Astrocyte (in vitro differentiated cells and primary cell): ENCODE measurements at regions not wholly inside any gene's neighbourhood (a gene's known extent, or its start where the extent isn't known, plus 50 kb on each side); places are given as distances from the start of the nearest gene placed in this dataset.

Experiments used
- DNase-seq: peaks from one replicate; pipeline ENCODE4 v3.0.0-alpha.2; 2010; ENCODE audit warnings: low read depth
- FAIRE-seq: peaks from 2 replicates; lab custom pipeline; 2011; peaks lifted over from hg19 to GRCh38; lab: Jason Lieb, UNC
- H2AFZ ChIP-seq: 2 replicates; pipeline ENCODE4 v1.6.0; 2012; ENCODE audit warnings: low read depth, low read length, inconsistent platforms
- H3K27ac ChIP-seq: 2 replicates; pipeline ENCODE4 v1.5.1; 2011; ENCODE audit warnings: low read depth, low read length, inconsistent platforms
- H3K27me3 ChIP-seq: 2 replicates; pipeline ENCODE4 v1.6.0; 2011; ENCODE audit warnings: low read length, inconsistent platforms; ENCODE audit not compliant: insufficient read depth
- H3K36me3 ChIP-seq: 2 replicates; pipeline ENCODE4 v1.5.1; 2011; ENCODE audit warnings: low read length, inconsistent platforms; ENCODE audit not compliant: insufficient read depth
- H3K4me1 ChIP-seq: 2 replicates; pipeline ENCODE4 v1.5.1; 2011; ENCODE audit warnings: low read length, inconsistent platforms; ENCODE audit not compliant: insufficient read depth
- H3K4me2 ChIP-seq: 2 replicates; pipeline ENCODE4 v1.6.0; 2012; ENCODE audit warnings: low read length, inconsistent platforms
- H3K4me3 ChIP-seq: 2 replicates; pipeline ENCODE4 v1.5.1; 2011; ENCODE audit warnings: low read depth, mild to moderate bottlenecking, low read length, inconsistent platforms; ENCODE audit not compliant: insufficient read depth
- H3K79me2 ChIP-seq: 2 replicates; pipeline ENCODE4 v1.6.0; 2012; ENCODE audit warnings: mild to moderate bottlenecking, low read length, inconsistent platforms; ENCODE audit not compliant: insufficient read depth
- H3K9ac ChIP-seq: 2 replicates; pipeline ENCODE4 v1.6.0; 2012; ENCODE audit warnings: mild to moderate bottlenecking, low read length, inconsistent platforms
- H3K9me3 ChIP-seq: 2 replicates; pipeline ENCODE4 v1.5.1; 2012; ENCODE audit warnings: low read depth, mild to moderate bottlenecking, low read length, inconsistent platforms; ENCODE audit not compliant: insufficient read depth
- H4K20me1 ChIP-seq: 2 replicates; pipeline ENCODE4 v1.6.0; 2012; ENCODE audit warnings: low read length, inconsistent platforms; ENCODE audit not compliant: insufficient read depth
- H3K27ac Mint-ChIP-seq: one replicate; pipeline ENCODE4 v1.8.0; 2021; ENCODE audit warnings: mild to moderate bottlenecking, mixed read lengths; ENCODE audit not compliant: unreplicated experiment
- H3K27me3 Mint-ChIP-seq: one replicate; pipeline ENCODE4 v1.8.0; 2021; ENCODE audit warnings: low read depth, mixed read lengths; ENCODE audit not compliant: unreplicated experiment
- H3K36me3 Mint-ChIP-seq: one replicate; pipeline ENCODE4 v1.8.0; 2021; ENCODE audit warnings: low read depth, mixed read lengths; ENCODE audit not compliant: unreplicated experiment
- H3K4me1 Mint-ChIP-seq: one replicate; pipeline ENCODE4 v1.8.0; 2021; ENCODE audit warnings: low read depth, mixed read lengths; ENCODE audit not compliant: unreplicated experiment
- H3K4me3 Mint-ChIP-seq: one replicate; pipeline ENCODE4 v1.8.0; 2021; ENCODE audit warnings: mild to moderate bottlenecking, moderate library complexity, mixed read lengths; ENCODE audit not compliant: unreplicated experiment
- H3K9me3 Mint-ChIP-seq: one replicate; pipeline ENCODE4 v1.8.0; 2021; ENCODE audit warnings: mild to moderate bottlenecking, mixed read lengths; ENCODE audit not compliant: unreplicated experiment
- EZH2 ChIP-seq: IDR thresholded peaks from 2 replicates; pipeline ENCODE4 v1.6.1; 2012; ENCODE audit warnings: mild to moderate bottlenecking, low read length, inconsistent platforms; ENCODE audit not compliant: insufficient read depth
- TF ChIP-seq, protein P1 (sequence below): IDR thresholded peaks from 2 replicates; pipeline ENCODE4 v1.5.1; 2011; ENCODE audit warnings: low read depth, mild to moderate bottlenecking, inconsistent platforms, low read length, moderate library complexity; ENCODE audit not compliant: insufficient read depth

DNA sequence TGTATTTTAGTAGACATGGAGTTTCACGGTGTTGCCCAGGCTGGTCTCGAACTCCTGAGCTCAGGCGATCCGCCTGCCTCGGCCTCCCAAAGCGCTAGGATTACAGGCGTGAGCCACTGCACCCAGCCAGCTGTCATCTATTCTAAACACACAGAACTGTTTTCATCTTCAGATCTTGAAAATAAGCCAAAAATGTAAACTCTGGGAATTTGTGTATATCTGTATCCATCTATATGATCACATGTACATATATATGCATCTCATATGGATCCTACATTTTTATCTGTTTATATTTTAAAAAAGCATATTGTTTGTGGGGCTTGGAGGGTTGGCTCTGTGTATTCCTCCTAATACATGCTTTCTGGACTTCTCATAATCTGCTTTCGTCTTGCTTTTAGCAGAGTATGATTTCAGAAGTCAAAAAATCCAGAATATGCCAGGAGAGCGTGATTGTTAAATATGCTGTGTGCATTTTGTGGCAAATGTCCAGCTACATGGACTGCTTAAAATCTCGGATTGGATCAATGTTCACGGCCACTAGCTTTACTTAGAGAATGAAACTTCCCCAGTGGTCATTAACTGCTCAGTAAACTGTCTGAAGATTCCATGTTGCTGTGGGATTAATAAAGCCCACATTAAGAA, 274.4 kb upstream of the IRX1 start:
- Mint-ChIP-seq H3K27ac (no peak overlapping the region), H3K36me3 (no peaks in the 10 kb centered on the region), H3K27me3 (peaks cover 10% of the 10 kb centered on the region), H3K4me3 (no peak overlapping the region), H3K4me1 (peaks cover 2% of the 10 kb centered on the region), H3K9me3 (no peaks in the 10 kb centered on the region)
- DNase-seq (no peak), FAIRE-seq (no peak)
- H3K4me2 ChIP-seq: peak overlapping the region; percentile 55
- no peak overlapping the region for H3K9ac ChIP-seq
- H3K79me2 ChIP-seq: no peaks in the 10 kb centered on the region
- no peak overlapping the region for H3K4me3 ChIP-seq
- peaks cover 13% of the 10 kb centered on the region for H3K9me3 ChIP-seq
- no peaks in the 10 kb centered on the region for H4K20me1 ChIP-seq
- H2AFZ ChIP-seq: no peak overlapping the region
- no peaks in the 10 kb centered on the region for H3K36me3 ChIP-seq
- TF ChIP-seq, protein P1, sequence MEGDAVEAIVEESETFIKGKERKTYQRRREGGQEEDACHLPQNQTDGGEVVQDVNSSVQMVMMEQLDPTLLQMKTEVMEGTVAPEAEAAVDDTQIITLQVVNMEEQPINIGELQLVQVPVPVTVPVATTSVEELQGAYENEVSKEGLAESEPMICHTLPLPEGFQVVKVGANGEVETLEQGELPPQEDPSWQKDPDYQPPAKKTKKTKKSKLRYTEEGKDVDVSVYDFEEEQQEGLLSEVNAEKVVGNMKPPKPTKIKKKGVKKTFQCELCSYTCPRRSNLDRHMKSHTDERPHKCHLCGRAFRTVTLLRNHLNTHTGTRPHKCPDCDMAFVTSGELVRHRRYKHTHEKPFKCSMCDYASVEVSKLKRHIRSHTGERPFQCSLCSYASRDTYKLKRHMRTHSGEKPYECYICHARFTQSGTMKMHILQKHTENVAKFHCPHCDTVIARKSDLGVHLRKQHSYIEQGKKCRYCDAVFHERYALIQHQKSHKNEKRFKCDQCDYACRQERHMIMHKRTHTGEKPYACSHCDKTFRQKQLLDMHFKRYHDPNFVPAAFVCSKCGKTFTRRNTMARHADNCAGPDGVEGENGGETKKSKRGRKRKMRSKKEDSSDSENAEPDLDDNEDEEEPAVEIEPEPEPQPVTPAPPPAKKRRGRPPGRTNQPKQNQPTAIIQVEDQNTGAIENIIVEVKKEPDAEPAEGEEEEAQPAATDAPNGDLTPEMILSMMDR: no peak
- no peak for TF ChIP-seq EZH2
- H3K27me3 ChIP-seq: no peaks in the 10 kb centered on the region
- peaks cover 23% of the 10 kb centered on the region for H3K4me1 ChIP-seq
- H3K27ac ChIP-seq: peak overlapping the region; percentile 32

DNA sequence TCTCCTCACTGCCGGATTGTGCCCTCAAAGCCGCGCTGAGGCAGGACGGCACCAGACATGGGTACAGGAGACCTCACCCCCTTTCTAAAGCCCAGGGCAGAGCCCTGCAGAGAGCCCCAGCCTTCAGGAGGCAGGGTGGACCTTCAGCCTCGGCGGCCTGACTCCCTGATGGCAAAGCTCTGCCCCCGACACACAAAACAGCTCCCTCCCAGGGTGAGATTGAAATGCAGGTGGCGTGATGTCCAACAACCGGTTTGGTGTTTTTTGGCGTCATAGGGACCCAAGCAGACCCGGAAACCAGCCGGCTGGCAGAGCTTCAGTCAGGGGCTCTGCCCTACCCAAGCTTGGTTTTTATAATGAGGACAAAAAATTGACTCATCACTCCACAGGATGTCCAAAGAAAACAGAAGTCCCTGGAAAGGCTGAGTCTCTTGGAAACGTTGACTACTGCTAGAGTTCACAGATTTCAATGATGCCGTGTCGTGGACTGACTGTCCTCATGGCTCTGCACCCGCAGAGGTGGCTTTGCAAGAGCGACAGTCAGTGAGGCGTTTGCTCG, 275.2 kb upstream of the IRX1 start:
- peaks cover 2% of the 10 kb centered on the region for H3K4me1 Mint-ChIP-seq
- Histone ChIP-seq H3K27me3 (no peaks in the 10 kb centered on the region), H3K9ac (peak overlapping the region; percentile 59), H3K4me1 (peaks cover 21% of the 10 kb centered on the region), H2AFZ (peak overlapping the region; percentile 49), H3K36me3 (no peaks in the 10 kb centered on the region), H3K4me2 (peak overlapping the region; percentile 55), H3K9me3 (peaks cover 13% of the 10 kb centered on the region), H3K27ac (peak overlapping the region; percentile 75), H3K4me3 (no peak overlapping the region), H4K20me1 (no peaks in the 10 kb centered on the region), H3K79me2 (no peaks in the 10 kb centered on the region)
- no peak overlapping the region for H3K4me3 Mint-ChIP-seq
- H3K9me3 Mint-ChIP-seq: no peaks in the 10 kb centered on the region
- TF ChIP-seq, protein P1: no peak
- TF ChIP-seq EZH2: no peak
- no peaks in the 10 kb centered on the region for H3K36me3 Mint-ChIP-seq
- DNase-seq: peak; percentile 73
- H3K27ac Mint-ChIP-seq: no peak overlapping the region
- FAIRE-seq: no peak
- H3K27me3 Mint-ChIP-seq: peaks cover 17% of the 10 kb centered on the region
